ENCODE measurements at regions not wholly inside any gene's neighbourhood (a gene's known extent, or its start where the extent isn't known, plus 50 kb on each side); places are given as distances from the start of the nearest gene placed in this dataset.

- TF ChIP-seq CTCF (IDR thresholded peaks at IDR 0.05) (no peak), POLR2A (IDR thresholded peaks at IDR 0.05) (no peak)
These were observed 78.8 kb downstream of the COQ2 start for GRCh38 chr4:83205760-83206159.
